Hematopoietic multipotent progenitor cell treated with erythropoietin and hydrocortisone succinate and interleukin-3 and kit ligand, for 17 days (in vitro differentiated cells): ENCODE measurements at regions not wholly inside any gene's neighbourhood (a gene's known extent, or its start where the extent isn't known, plus 50 kb on each side); places are given as distances from the start of the nearest gene placed in this dataset.
A peak's percentile ranks its signal among the peaks of the same experiment; 100 is the strongest.

Source experiments
- DNase-seq: peaks from one replicate; pipeline ENCODE4 v3.0.0-alpha.2; 2015; ENCODE audit warnings: low spot score

DNA sequence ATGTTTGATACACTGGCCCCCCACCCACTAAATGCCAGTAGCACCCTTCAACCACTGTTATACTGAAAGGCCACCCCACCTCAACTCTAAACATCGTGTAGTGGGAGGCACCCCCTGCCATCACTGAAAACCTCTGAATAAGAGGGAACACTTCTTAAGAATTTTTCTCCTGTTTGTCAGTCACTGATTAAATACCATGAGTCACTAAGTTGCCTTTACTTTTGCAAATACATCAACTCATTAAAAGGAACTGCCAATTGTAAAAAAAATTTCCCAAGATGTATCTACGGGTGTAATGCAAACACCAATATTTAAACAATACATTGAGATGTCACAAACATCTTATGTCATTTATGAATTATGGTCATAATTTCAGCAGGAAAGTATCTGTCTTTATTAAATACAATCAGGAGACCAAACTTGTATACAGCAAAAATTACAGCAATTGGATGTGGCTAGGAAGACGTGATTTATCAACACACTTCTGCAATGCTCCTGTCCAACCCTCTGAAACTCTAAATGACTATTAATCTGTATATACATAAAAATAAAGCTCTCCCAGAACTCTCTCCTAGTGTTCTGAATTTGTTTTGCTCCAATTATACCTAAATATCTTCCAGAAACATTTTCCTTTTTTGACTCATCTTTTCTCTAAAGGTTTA lies 144.1 kb upstream of the STK17B start:
- no peak for DNase-seq

DNA sequence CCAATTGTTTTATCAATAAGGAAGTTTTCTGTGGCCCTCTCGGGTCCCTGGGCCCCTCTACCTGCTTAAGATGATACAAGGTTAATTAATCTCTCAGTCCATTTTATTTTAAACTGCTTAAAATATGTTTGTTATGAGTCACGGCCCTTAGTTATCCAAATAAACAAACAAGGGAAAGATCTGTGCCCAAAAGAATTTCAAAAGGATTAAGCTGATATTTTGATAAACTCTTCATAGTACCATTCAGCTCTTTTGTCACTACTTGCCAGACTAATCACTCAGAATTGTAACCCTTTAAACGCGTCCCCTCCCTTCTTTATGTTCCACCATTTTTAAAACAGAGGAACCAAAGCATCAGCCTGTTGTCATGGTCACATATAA lies 144.7 kb upstream of the STK17B start:
- no peak for DNase-seq

DNA sequence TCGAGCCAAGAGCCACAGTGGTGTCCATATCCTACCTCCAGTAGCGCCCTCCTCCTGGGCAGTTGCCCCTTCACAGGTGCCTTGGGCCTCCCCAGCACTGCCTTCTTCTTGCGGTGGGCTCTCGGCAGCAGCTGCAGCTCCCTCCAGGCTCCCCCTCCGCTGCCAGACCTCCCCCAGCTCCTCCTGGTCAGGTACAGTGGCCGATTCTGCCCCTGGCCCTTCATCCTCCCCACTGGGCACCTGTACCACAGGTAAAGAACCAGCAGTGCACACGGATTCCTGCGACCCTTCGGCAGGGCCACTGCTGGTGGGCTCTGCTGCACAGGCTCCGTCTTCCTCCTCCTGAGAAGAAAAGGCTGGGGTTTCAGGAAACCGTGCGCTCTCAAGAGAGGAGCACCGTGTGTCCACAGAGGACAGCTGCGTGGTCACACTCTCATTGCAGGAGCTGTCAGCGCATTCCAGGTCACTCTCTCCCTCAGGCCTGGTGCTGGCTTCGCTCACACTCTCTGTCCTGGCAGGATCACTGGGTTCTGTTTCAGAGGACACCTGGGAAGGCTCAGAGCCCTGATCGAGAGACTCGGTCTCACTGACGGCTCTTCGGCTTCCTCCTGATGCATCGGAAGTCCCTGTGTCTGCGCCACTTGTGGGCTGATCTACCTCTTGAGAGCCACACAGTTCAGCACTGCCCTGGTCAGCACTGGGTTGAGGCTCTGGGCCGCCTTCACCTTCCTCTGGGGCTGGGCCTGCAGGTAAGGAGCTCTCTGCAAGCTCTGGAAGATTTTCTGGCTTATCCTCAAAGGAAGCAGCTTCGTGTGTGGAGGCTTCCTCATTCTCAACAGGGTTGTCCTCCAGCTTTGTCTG lies 147.4 kb upstream of the STK17B start:
- no peak for DNase-seq

DNA sequence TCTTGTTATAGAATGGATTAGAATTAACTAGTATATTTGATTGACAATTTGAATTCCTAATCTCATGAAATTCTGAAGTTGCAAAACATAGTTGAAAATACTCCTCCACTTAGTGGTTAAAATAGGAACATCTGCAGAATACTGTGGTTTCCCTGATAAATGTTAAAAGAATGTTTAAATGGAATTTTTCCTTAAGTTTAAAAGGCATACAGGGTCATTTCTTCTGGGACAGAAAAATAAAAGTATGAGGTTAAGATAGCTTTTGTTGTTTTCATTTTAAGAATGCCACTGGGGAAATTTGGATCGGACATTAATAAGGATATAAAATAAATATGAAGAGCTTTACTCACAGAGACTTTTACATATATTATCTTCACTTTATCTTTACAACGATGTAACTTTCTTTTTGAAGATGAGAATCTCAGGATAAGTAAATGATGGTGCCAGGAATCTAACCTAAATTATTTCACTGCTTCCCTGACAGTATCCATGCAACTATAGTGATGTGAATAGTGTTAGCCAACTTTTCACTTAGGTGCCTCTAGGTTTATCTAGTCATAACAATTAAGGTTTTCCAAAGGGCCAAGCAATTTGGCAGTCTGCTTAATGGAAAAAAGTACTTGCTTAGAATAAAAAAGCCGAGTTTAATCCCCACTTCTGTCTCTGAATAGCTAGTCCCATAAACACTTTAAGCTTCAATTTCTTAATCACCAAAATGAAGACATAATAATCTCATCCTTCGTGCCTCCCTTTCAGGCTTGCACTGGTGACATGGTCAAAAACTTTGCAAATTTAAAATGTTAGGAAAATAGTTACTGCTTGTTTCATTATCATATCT lies 151.8 kb upstream of the STK17B start:
- DNase-seq = no peak

DNA sequence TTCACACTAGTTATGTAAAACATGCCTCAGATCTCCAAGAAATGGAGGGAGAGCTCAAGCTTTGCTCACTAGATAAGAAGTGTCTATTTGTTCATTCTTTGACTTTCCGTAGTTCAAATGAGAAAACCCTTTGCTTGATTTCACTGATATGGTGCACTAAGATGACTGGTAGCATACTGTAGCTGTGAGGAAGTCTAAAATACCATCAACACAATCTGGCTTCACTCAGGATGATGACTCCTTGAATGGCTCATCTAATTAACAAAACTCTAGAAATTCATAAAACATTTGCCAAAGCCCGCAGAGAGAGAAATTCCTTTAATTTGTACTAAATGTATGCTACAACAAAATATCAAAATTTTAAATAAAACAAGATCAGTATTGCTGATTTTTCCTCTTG lies 152.8 kb upstream of the STK17B start:
- no peak for DNase-seq

DNA sequence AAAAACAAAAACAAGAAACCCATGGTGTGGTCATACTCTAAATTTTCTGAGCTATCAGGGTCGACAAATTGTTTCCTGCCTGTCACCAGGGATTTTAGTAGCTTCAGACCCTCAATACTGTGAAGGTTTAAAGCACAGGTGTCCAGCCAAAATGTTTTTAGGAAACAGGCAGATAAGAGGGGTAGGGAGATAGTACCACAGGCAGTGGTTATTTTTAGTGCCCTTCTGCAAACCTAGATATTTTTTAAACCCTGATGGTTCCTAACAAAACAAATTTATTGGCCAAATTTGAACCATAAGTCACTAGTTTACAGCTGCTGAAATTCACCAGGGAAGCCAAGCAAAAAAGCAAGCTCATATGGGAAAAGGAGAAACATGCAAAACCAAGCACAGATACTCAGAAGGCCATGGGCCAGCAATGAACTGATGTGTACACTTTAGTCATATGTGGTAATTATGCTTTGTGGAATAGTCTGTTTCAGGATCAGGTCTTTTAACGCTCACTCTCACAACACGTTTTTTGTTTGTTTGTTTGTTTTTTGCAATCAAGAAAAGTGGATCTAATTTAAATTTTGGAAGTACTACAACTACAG lies 156.8 kb upstream of the STK17B start:
- DNase-seq = no peak

DNA sequence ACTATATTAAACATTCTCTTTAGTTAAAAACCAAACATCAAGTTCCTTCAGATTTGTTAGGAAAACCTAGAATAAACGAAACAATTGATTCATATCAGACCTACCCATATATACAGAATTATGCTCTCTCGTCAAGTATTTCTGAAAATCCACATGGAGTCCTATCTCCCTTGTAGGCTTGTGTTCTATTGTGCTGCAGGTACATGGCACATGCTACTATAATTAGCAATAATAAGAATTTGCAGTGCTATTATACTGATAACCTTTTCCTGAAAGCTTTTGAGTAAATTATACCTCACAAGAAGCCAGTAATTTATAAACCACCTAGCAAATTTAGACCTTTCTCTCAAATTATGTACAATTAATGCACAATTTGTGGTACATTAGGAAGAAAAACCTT lies 158.6 kb upstream of the STK17B start:
- no peak for DNase-seq

DNA sequence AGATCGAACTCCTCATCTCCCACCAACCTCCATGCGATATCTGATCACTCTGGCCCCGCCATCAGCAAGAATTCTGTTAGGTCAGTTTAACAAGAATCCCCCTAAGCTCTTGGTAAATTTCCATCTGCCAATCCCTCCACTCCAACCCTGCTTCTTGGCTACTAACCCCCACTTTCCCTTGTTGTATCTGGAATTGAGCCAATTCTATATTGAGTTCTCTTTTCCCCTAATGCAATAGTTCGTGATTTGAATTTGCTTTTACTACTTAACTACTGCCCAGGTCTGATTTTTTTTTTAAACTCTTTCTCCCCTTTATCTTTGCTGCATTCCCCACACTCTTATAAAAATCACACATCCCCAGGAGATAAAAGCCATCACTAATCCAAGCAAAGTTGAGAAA lies 159.3 kb upstream of the STK17B start:
- DNase-seq = no peak

DNA sequence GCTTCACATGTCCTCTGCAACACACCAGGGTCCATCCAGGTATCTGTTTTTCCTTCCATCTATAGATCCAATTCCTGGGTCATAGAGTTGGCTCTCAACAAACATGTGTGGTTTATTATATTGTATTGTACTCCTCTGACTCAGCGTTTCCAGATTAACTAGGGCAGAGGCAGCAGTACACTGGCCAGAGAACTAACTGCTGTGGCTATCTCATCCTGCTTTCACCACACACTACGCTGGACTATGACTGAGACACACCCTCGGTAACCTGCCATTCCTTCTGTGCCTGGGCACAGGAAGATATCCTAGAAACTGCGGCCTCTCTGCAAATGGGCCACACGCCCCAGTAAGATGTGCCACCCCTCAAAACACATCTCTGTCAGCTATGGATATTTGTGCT lies 159.8 kb upstream of the STK17B start:
- DNase-seq = peak; percentile 18

DNA sequence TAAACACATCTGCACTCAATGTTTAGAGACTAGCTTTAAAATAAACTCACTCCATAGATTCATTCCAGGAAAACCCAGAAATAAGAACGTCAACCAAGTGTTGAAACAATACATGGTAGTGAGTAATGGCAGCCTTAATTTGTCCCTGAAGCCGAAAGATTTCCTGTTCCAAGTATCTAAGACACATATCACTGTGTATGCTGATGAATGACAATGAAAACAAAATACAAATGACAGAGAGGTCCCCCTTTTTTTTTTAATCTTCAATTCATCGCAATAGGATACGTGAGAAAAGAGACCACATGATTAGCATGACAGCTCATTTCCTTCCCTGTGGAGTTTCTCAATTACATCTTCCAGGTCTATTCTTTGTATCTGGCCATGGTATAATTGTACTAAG lies 160.5 kb upstream of the STK17B start:
- no peak for DNase-seq

DNA sequence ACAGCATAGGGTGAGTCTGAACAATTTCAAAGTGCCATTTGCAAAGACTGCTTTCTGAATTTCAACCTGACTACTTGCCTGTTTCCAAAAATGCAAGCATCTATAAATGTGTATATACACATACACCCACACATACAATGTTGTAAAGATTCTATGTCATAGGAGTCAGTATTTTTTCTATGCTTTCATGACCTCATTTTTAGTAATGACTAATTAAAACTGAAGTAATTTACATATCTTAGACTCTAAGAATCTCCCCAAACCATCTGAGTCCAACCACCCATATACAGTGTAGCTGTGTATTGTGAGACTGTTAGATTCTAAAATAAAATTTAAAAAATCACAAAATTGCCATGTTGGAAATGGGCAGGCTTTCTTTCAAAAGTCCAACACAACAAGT lies 162.0 kb upstream of the STK17B start:
- DNase-seq = no peak

DNA sequence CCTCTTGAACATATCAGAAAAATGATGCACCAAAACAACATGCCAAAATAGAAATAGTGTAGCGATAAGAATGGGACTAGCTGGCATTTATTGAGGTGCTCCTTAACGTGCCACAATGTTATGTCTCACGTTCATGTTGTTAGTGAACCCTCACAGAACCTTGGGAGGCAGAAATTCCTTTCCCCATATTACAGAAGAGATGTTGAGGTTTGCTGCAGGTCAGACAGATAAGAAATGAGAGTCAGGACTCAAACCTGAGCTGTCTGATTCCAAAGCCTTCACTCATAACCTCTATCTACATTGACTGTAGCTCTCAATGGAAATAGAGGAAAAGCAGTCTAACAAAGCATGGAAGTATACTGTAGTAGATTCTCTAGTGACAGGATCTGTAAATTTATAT lies 163.3 kb upstream of the STK17B start:
- no peak for DNase-seq

DNA sequence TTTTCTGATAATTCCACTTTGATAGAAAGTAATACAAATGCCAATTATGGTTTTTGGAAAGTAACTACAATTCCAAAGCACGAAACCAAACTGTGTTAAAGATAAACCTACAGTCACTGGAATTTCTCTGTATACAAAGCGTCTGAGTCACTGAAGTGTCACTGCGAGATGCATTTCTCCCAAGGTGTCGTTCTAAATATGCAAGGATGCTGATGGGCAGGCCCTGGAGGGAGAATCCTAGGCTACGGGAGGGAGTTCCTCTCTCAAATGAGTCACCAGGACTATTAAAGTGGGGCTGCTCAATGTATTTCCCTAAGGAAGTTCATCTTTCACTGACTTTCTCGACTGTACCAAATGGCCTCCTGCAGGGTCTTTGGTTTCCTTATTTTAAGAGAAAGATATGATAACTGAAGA lies 163.8 kb upstream of the STK17B start:
- no peak for DNase-seq

DNA sequence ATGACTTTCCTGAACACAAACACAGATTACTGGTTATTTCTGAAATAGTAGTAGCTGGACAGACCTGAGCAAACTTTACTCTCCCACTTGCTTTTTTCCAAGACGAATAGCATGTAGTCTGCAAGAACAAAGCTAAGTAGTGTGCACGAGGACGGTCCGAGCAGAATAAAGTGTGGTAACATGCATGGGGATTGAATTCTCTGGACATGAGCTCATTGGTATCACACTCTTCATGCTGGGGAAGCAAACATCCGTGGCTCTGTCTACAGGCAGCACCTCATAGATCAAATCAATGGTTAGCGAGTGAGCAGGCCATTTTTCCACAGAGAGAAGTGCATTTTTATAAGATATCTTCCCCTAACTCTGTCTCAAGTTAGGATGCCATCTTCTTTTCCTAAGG lies 164.8 kb upstream of the STK17B start:
- DNase-seq = no peak

DNA sequence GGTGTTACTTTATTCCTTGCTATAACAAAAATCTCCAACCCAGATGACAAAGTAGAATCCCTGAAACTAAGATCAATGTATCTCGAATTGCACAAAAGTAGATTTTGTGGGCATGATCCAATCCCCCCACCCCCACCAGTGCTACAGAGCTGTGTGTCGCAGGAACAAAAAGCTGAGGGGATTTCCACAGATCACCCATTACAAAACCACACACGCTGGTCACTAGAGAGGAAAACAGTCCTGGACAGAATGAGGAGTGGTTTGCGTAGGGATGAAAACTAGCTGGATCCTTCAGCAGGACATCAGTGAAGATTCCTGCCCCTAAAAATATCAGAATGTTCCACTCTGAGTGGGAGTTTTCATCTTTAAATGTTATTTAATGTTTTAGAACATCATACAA lies 165.3 kb upstream of the STK17B start:
- no peak for DNase-seq

DNA sequence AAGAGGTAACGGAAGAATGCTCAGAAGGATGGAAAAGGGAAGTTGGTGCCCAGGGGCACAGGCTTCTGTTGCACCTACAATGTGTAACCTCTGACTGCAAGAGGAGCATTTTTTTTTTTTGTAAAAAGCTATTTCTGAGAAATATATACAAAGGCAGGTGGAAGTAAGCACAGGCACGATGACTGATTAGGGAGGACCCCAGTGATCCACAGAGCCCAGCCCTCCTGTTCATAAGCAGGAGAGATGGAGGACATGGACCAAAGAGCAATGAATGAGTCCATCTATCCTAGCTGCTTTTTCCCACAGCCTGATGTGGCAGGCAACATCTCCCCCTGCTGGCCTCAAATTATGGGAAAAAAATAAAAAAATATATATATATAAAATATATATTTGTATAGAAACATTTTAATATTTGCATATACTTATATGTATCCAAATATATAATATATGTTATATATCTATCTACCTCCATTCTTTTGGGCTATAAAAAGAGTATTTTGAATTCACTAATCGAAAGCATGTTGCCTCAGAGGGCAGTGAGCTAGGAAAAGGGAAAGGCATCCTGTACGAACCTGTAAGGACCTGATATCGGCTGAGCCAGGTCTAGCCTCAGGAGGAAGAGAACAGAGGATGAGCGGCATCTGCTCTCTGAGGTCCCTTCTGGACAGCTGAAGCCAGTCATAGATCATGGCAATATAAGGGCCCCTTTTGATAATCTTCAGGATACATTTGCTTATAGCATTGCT lies 166.0 kb upstream of the STK17B start:
- peak; percentile 21 for DNase-seq

DNA sequence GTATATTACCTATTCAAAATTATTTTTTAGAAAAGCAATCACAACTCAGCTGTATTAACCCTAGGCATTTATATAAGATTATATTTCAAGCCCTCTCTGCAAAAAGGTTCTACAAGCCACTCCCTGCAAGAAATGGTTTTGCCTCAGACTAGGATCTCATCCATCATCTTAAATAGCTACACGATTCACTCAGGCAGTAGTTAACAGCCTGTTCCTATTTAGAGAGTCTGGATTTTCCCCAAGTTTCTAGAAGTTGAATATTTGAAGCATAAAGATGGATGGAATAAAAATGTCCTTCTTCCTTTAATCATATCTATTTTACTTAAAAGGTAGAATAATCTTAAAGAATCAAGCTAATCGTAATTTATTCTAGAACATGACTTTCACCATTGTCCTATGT lies 167.1 kb upstream of the STK17B start:
- DNase-seq = no peak

DNA sequence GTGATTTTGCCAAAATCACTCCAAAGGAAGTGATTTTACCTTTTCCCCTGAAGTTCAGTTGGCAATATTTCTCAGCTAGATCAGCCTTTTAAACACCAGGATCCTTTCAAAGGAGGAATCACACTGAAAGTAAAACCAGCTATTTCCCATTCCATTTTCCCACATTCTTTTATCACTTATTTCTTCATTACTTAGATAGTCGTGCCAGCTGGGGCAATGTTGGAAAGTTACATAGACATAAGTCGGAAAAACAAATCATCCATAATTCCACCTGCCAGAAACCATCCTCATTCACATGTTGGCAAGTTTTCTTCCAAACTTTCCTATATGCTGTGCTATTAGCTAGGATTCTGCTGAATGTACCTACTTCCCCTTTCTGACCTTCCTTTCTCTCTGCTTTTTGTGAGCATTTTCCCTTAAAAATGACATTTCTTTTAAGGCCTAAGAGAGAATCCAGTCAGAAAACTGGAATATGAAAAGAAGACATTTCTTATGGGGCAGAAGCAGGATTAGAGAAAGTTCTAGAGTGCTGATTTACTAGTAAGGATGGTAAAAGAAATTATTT lies 170.0 kb upstream of the STK17B start:
- DNase-seq = no peak

DNA sequence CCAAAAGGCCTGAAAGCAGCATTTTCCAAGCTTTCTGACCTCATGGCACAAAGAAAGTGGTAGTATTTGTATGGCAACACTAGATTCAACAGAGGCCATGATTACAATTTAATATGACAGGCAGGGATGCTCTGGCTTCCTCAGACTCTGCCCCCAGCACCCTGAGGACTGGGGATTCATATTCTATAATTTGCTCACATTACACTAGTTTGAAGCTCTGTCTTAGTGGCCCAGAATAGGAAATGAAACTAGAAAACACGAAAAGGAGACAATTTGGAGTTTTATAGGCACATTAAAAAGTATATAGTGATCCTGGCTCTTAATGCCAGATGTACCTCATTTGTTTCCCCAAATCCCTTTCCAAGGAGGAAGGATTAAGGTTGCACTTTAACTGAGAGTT lies 173.0 kb upstream of the STK17B start:
- no peak for DNase-seq

DNA sequence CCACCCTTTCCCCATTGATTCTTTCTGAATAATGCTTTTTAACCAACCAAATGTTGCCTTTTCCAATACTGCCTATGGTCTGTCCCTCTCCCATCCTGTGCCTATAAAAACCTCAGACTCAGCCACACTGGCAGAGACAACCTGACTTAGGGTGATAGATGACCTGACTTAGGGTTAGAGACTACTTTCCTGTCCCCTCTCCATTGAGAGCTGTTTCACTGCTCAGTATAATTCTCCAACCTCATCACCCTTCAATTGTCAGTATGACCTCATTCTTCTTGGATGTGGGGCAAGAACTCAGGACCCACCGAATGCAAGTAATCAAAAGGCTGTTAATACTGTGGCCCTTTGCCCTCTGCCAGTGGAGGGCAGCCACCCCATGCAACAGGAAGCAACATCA lies 182.3 kb upstream of the STK17B start:
- DNase-seq = no peak

DNA sequence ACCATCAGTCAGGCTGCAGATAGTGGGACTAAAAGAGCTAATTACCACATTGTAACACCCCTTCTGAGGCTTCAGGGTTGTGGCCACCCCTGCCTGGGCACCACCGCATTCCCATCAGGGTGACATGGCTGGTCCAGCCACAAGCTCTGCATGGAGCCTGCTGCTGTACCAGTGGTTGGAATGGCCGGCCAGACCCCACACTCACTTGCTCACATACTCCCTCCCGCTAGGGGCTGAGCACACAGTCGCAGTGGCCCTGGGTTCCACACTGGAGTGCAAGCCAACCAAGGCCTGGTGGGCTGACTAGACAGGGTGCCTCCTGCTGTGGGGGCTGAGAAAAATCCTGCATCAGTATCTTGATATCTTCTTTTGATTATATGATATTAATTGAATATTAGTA lies 182.8 kb upstream of the STK17B start:
- DNase-seq = no peak

DNA sequence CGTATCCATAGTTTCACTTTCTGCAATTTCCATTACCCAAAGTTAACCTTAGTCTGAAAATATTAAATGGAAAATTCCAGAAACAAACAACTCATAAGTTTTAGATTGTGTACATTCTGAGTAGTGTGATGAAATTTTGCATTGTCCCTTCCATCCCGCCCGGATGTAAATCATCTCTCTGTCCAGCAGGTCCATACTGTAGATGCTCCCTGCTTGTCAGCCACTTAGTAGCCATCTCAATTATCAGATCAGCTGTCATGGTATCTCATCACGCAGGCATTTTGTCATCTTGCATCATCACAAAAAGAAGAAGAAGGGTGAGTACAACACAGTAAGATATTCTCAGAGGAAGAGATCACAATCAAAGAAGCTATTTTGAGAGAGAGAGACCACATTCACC lies 185.0 kb upstream of the STK17B start:
- no peak for DNase-seq
